GM21526 (cell line): ENCODE measurements at regions not wholly inside any gene's neighbourhood (a gene's known extent, or its start where the extent isn't known, plus 50 kb on each side); places are given as distances from the start of the nearest gene placed in this dataset.
"Not testable (repeated sequence)": the region's sequence is repeated elsewhere in the genome, so short reads cannot be mapped to it uniquely, and the experiment has no call there.

Experiments used
- ATAC-seq: cut with Tn5 transposase; IDR thresholded peaks from one replicate; pipeline ENCODE4 v1.9.1; 2021; ENCODE audit warnings: moderate library complexity; ENCODE audit not compliant: unreplicated experiment, low FRiP score

DNA sequence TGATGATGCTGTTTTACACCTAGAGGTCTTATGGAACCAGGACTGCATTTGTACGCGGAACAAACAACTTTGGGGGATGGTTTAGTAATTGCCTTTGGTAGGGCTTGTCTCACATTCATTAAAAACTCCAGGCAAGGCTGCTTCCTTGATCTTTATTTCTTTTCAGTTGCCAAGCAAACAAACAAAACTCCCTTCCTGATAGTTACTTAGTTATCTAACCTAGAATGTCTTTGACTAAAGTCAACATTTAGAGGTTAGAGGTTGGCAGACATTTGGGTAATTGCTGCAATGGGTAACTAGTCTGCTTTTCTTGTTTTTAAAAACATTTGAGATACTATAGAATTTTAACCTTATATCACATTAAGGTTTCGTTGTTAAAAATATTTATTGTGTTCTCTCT lies 500.9 kb upstream of the PTBP2 start:
- ATAC-seq: no peak

DNA sequence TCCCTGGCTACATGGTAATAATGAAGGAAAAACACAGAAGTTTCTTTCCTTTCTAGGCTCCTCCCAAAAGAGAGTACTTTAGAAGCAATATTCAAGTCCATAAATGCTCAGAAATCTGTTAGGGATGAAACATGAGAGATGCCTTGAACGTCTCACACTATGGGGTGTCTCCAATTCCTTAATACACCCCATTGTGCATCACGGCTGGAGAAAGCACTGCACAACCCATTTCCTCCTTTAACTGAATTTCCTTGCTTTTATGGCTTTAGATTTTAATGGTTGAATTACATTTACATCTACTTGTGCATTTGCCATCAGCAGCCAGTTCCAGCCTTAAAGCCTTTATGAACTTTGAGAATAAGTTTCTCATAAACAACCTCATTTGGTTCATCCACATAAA lies 498.9 kb upstream of the PTBP2 start:
- no peak for ATAC-seq

DNA sequence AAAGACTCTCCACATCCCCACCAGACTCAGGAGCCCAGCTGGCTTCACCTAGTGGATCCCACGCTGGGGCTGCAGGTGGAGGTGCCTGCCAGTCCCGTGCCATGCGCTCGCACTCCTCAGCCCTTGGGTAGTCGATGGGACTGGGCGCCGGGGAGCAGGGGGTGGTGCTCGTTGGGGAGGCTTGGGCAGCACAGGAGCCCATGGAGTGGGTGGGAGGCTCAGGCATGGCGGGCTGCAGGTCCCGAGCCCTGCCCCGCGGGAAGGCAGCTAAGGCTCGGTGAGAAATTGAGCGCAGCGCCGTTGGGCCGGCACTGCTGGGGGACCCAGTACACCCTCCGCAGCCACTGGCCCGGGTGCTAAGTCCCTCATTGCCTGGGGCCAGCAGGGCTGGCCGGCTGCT lies 497.4 kb upstream of the PTBP2 start:
- ATAC-seq: not testable (repeated sequence)

DNA sequence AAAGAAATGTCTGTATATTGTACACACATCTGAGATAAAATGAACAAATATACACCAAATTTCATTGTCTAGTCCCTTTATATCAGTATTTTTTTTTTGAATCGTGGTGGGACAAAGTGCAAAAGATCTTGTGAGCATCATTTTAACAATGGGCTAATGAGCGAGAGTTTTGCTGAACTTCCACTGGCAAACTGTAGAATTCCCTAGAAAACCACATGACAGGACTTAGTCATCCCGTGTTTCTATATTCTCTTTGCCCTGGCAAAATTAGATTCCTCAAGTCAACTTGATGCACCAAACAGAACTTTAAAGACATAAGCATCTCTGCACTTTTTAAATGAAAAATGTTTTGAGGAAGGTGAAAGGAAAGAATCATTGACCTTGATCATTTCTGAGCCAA lies 488.2 kb upstream of the PTBP2 start:
- no peak for ATAC-seq

DNA sequence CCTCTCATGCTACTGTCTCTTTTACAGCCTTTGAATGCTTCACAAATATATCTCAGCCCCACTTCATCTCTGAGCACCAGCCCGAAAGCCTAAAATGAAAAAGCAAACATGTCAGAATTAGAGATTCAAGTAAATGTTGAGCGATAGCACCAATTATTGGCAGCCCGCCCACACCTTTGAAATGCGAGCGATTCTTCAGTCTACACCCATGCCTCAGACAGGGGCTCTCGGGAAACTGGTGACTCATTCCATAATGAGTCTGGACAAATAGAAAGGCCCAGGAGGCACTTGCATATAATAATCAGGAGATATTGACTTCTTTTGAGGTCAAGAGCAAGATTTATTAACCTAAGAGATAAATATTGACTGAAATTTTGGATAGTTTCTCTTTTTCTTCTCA lies 487.3 kb upstream of the PTBP2 start:
- ATAC-seq: no peak

DNA sequence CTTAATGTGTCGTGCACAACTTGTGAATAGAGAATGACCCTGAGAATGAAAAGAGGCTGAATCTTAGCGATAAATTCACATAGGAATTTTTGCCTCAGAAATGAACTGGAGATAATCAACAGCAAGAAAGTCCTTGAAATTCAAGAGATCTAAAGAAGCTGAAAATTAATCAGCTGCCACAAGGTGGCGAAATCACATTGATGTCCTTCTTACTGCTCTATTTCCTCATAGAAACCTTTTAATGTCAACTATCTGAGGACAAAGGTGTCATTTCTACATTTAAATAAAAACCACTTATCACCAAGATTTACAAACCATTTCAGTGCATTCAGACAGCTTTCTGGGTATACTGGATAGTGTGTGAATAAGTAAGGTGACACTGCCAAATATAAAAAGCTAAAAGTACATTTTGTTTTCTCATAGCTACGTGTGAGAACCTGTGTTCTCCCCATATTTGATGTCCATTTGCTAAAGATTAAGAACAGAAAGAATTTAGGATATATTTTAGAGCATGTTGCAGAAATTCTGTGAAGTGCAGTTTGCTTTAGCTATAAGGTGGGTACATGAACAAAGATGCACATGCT lies 485.3 kb upstream of the PTBP2 start:
- no peak for ATAC-seq

DNA sequence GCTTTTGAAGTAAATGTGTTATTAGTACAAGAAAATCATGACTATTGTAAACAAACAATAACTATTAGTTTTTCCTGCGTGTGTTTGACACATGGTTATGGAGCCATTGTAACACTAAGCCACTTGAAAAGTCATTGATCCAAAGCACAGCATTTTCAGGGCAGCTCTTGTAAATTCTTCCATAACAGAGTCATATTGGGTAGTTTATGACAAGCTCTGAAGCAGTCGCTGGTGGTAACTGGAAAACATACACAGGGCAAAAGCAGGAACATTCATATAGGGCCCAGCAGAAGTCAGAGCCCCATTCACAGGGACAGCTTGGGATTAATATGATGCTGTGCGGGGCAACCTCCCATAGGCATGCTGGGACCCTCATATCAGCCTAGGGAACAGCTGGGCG lies 483.2 kb upstream of the PTBP2 start:
- ATAC-seq: no peak

DNA sequence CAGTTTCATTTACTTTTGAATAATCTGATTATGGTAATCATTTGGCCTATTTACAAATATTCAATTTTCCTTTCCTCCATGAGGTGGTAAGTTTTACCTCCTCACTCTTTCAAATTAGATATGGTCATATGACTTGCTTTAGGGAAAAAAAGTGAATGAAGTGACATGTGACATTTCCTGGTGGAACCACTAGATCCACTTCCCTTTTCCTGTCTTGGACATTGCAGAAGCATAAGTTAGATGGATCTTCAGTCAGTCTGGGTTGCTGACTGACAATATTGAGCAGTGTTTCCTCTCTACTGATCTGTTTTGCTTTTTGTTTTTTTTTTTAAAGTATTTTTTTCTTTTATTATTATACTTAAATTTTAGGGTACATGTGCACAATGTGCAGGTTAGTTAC lies 481.1 kb upstream of the PTBP2 start:
- ATAC-seq: no peak

DNA sequence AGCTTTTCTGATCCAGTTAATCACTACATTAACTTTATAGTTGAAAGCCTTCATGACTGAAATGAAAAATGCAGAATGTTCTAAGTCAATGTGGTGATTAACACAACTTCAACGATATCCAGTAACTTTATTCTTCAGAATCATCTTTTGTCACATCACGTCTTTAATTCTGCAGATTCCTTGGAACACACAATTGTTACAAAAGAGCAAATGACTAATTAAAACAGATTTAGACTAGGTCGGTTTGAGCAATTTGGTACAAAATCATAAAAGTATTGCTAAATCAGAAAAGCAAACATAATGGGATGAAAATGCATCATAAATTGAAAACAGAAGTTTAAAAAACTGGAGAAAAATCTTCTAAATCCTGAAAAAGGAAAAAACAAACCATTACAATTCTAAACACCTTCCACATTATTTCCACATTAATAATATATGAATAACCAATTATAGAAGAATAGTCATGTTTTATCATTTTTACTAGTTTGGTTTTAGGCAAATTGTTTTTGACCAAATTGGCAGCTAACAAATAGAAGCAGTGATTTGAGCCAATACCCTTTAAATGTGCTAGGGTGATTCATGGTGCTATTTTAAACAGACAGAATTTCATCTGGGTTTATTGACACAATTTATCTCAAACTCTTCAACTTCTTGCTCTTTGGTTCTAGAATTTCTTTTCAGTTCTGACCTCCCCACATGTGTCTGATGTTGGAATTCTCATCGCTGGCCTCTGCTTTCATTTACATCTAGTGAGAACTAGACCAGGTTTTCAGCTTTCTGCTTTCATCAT lies 468.1 kb upstream of the PTBP2 start:
- no peak for ATAC-seq

DNA sequence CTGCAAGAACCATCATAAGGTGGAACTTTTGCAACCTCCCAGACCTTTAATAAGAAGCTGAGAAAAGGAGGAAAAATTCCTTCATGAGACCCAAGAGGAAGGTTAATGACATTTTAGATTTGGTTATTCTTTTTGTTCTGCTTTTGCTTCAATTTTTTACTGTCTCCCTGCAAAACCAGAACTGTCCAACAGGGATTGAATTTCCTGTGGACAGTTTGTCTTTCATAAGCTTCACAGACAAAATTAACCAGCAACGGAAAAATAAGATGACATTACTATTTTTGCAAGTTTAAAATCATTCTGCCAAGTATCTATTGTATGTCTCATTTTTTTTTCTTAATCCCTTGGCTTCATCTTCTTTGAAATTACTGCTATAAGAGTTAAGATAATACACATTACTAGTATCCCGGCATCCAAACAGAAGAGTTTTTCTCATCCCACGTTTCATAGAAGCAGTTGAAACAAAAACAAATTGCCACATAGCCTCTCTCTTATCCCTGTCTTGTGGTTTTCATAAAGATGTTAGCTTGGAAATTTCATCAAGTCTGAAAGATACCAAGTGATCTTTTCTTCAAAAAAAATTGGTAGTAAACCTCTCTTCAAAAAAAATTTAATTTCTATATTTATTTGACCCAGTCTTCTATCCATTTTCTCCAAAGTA lies 465.3 kb upstream of the PTBP2 start:
- no peak for ATAC-seq

DNA sequence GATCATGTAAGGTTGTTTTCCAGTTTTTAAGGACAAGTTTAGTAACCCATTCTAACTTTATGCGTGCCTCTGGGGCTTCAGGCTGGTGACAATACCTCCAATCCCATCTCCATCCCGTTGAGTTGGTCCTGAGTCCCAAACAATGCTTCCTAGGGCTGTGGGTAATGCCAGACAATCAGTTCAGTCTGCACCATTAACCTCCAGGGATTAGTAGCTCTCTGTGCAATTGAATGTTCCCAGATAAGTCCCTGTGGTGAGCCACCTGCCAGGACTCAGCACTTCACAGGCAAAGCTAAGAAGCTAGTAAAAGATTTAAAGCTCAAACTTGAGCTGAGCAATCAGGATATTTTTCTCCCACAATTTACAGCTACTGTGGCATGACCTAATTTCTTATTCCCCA lies 462.2 kb upstream of the PTBP2 start:
- no peak for ATAC-seq

DNA sequence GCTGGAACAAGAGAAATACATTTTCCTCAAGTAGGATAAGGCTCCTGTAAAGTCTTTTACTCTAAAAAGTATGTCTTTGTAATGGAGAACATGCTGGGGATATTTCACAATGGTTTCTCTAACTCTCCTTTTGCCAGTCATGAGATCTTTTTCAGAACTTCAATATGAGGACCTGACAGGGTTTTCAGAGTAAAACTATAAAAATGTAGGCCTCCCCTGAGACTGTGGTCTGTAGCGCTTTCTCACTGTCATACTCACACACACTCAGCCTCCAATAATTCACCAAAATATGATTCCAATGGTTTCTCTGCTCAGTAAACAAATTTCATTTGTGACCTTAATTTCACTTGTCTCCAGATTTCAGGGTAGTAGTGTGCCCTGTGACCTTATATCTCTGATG lies 440.1 kb upstream of the PTBP2 start:
- no peak for ATAC-seq

DNA sequence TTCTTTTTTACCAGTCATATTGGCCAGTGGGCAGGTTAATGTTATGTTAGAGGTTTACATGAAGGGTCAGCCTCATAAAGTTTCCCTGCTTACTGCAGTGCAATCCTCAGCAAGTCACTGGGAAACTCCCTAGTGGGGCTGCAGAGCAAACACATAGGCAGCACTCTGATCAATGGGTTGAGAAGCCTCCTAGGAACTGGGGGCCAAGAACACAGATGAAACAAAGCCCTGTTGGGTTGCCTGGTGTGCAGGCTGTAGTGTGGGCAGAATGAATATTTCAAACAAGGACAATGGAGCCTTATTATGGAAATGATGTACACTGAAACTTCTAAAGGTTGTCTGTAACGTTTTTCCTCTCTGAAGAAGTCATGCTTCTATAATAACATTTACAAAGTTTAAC lies 431.6 kb upstream of the PTBP2 start:
- no peak for ATAC-seq

DNA sequence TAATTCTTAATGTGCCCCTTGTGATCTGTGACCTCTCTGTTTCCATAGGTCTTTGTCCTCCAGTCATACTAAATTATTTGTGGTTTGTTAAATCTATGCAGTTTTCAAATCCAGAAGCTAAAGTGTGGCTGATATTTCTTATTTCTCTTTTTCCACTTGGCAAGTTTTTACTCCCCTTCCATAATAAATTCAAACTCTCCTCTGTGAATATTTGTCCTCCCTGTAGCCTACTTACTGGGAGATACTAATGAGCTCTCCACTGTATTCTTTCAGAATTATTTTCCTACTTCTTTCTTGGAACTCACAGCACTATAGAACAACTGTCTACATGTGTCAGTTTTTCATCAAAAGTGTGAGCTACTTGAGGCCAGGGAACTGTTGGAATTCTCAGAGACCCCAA lies 430.8 kb upstream of the PTBP2 start:
- ATAC-seq: no peak

DNA sequence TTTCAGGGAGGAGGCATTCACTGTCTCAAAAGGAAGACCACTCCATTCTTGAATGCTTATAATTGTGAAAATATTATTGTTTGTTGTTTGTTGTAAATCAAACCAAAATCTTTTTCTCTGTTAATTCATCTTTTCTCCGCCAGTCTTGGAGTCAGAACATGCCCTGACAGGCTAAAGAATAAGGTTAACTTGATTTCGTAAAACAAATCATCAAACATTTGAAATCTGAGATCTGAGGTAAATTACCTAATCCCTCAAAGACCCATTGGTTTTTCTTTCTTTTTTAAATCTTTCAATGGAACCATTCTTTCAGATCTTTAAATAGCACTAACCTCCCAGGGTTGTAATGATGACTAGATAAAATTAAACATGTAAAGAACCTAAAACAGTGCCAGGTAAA lies 430.1 kb upstream of the PTBP2 start:
- ATAC-seq: no peak

DNA sequence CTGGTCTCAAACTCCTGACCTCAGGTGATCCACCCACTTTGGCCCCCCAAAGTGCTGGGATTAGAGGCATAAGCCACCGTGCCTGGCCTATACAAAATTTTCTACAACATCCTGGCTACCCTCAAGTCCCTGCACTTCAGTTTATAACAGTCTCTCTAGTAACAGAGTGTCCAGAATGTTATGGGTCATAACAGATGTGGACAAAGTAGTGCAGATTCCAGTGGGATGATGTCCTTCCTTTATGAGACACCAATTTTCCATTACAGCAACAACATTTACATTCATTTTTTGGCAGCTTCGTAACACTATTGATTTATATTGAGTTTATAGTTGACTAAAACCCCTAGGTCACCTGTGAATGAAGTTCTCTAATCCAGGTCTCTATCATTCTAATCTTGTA lies 429.4 kb upstream of the PTBP2 start:
- no peak for ATAC-seq

DNA sequence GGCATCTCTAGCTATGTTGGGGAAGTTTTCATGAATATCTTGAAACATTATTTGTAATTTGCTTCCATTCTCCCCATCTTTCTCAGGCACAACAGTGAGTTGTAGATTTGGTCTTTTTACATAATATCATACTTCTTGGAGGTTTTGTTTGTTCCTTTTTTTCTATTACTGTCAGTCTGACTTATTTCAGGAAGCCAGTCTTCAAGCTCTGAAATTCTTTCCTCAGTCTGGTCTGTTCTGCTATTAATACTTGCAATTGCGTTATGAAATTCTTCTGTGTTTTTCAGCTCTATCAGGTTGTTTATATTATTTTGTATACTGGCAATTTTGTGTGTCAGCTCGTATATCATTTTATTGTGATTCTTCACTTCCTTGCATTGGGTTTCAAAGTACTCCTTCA lies 424.6 kb upstream of the PTBP2 start:
- no peak for ATAC-seq

DNA sequence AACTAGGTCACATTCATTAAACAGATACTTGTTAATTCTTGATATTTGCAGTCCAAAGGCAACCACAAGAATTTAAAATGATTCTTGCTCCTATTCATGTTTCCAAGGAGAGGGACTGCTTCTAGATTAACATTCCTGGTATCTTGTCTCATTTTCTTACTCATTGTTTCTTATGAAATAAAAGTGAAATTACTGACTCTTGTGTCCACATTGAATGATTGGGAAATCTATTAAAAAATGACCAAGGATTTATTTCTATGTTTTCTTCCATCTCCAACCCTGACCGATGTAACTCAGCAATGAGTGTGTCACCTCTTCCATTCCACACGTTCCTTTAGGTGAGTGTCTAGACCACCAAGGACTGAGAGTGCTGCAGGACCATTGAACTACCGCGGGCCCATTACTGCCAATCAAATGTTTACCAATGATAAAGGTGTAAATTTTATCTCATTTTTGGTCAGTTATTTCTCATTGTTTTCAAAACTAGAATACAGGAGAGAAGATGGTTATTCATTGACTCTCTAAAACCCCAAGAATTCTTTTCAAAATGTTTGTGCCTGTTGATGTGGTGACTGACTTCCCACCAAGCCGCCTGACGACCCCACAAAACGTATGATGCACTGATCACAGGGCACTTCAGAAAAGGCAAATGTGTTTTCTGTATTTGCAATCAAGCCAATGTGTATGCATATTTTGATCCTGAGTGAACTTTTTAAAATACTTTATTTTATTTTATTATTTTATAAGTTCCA lies 414.6 kb upstream of the PTBP2 start:
- ATAC-seq: no peak

DNA sequence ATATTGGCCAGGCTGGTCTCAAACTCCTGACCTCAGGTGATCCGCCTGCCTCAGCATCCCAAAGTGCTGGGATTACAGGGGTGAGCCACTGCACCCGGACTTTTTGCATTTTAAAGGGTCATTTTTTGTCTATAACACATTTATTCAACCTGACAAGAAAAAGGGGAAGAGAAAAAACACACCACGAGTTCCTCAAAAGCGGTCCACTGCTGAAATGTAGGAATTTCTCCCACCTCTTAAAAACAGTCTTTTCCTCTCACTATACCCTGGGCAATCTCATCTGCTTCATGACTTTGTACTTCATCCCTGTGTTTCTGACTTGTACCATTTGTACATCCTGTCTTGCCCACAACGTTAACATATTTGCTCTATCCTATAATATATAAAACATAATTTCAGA lies 413.3 kb upstream of the PTBP2 start:
- no peak for ATAC-seq

DNA sequence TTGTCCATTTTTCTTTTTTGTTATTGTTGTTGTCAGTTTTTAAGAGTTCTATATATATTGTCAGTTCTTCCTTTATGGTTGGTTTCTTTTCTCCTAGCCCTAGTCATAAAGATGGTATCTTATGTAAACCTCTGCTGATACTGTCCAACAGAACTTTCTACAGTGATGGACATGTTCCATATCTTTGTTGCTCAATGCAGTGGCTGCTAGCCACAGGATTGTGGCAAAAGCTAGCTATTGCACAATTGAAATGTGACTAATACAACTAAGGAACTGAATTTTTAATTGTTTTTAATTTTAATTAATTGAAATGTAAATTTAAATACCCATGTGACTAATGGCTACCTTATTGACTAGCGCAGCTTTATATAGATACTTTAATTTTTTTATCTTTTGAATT lies 411.8 kb upstream of the PTBP2 start:
- no peak for ATAC-seq

DNA sequence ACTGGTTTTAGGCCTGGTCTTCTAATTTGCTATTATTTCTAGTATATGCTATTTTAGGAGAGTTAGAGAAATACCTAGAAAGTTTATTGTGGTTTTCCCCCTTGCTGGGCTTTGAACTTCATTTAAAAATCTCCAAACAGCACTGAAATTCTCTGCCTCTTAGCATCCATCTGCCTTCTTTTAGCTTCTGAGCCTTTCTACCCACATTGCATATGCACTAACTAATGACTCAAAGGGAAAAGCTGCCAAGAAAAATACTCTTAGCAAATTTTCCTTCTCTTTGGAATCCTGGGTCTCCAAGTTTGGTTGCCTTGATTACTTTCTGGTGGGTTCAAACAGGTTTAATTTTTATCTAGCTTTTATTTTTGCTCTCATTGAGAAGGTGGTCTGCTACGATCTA lies 408.4 kb upstream of the PTBP2 start:
- ATAC-seq: no peak
